H1 (cell line): ENCODE measurements at regions not wholly inside any gene's neighbourhood (a gene's known extent, or its start where the extent isn't known, plus 50 kb on each side); places are given as distances from the start of the nearest gene placed in this dataset.

Source experiments
- CTCF ChIA-PET: fragments of 300-600 bp; sonication (Branson Sonifier 250); formaldehyde crosslinking; loops from one replicate; lab custom pipeline; 2021; ENCODE audit not compliant: partially characterized antibody; lab: Charles Lee
- POLR2A ChIA-PET: fragments of 300-600 bp; sonication (Branson Sonifier 250); formaldehyde crosslinking; loops from one replicate; lab custom pipeline; 2021; ENCODE audit warnings: inconsistent platforms; ENCODE audit not compliant: partially characterized antibody; lab: Charles Lee
- DNase-seq, 2 experiments: peaks; one replicate each; pipeline versions ENCODE4 v3.0.0 to v3.0.0-alpha.2; 2010 to 2022; ENCODE audit warnings: low spot score in 2 of 2, low read depth in 1 of 2, mixed read lengths in 1 of 2
- FAIRE-seq: peaks from 2 replicates; lab custom pipeline; 2011; peaks lifted over from hg19 to GRCh38; lab: Jason Lieb, UNC
- H2AFZ ChIP-seq: 2 replicates; pipeline ENCODE4 v1.8.1; 2012; ENCODE audit warnings: low read length, inconsistent platforms
- H2AK5ac ChIP-seq: 2 replicates; pipeline ENCODE4 v1.6.1; 2013; ENCODE audit warnings: low read depth, low read length
- H2BK120ac ChIP-seq: replicated peaks from 2 replicates; pipeline ENCODE3; 2013; ENCODE audit warnings: low read depth, low read length, inconsistent platforms
- H2BK12ac ChIP-seq: 2 replicates; pipeline ENCODE4 v1.6.1; 2013; ENCODE audit warnings: low read depth, low read length
- H2BK15ac ChIP-seq: 2 replicates; pipeline ENCODE4 v1.6.1; 2013; ENCODE audit warnings: low read length
- H2BK20ac ChIP-seq: 2 replicates; pipeline ENCODE4 v1.6.1; 2013; ENCODE audit warnings: low read length
- H2BK5ac ChIP-seq: 2 replicates; pipeline ENCODE4 v1.6.1; 2013; ENCODE audit warnings: low read depth, low read length
- H3K14ac ChIP-seq: 2 replicates; pipeline ENCODE4 v1.6.1; 2013; ENCODE audit warnings: inconsistent platforms; ENCODE audit not compliant: insufficient read length
- H3K18ac ChIP-seq: 2 replicates; pipeline ENCODE4 v1.6.1; 2013; ENCODE audit warnings: low read length; ENCODE audit errors: extremely low read depth
- H3K23ac ChIP-seq: 2 replicates; pipeline ENCODE4 v1.6.1; 2013; ENCODE audit warnings: inconsistent platforms; ENCODE audit not compliant: insufficient read length
- H3K23me2 ChIP-seq: 2 replicates; pipeline ENCODE4 v1.6.1; 2013; ENCODE audit warnings: low read depth, low read length
- H3K27ac ChIP-seq: 2 replicates; pipeline ENCODE4 v1.6.1; 2011; ENCODE audit warnings: low read depth, low read length, inconsistent platforms
- H3K27me3 ChIP-seq, 4 experiments: replicated peaks in 1 of 4; 1 replicate in 1 of 4; 2 replicates in 3 of 4; pipeline versions ENCODE4 v1.6.1 to v1.8.1; 2011 to 2013; ENCODE audit warnings: low read length in 3 of 4, mild to moderate bottlenecking in 3 of 4, inconsistent platforms in 2 of 4, mixed read lengths in 2 of 4, moderate library complexity in 1 of 4; ENCODE audit not compliant: control insufficient read depth in 3 of 4, insufficient read depth in 3 of 4; ENCODE audit errors: extremely low read depth in 1 of 4
- H3K36me3 ChIP-seq, 4 experiments: 2 replicates each; pipeline versions ENCODE4 v1.6.1 to v1.8.1; 2011 to 2013; ENCODE audit warnings: mild to moderate bottlenecking in 4 of 4, low read length in 3 of 4, moderate library complexity in 2 of 4, control low read depth in 1 of 4, inconsistent platforms in 1 of 4; ENCODE audit not compliant: insufficient read depth in 4 of 4, control insufficient read depth in 2 of 4
- H3K4ac ChIP-seq: replicated peaks from 2 replicates; pipeline ENCODE3; 2013; ENCODE audit warnings: low read length, low read depth, mixed read lengths, inconsistent platforms; ENCODE audit not compliant: insufficient read length
- H3K4me1 ChIP-seq, 4 experiments: replicated peaks in 1 of 4; 1 replicate in 1 of 4; 2 replicates in 3 of 4; pipeline versions ENCODE4 v1.6.1 to v1.8.1; 2011 to 2013; ENCODE audit warnings: low read length in 3 of 4, inconsistent platforms in 2 of 4, mixed read lengths in 1 of 4; ENCODE audit not compliant: insufficient read depth in 4 of 4, control insufficient read depth in 3 of 4
- H3K4me2 ChIP-seq, 2 experiments: 2 replicates each; pipeline versions ENCODE4 v1.6.1 to v1.8.1; 2011 to 2013; ENCODE audit warnings: low read depth in 2 of 2, low read length in 2 of 2, control low read depth in 1 of 2, inconsistent platforms in 1 of 2, mild to moderate bottlenecking in 1 of 2; ENCODE audit not compliant: insufficient read depth in 1 of 2
- H3K4me3 ChIP-seq, 4 experiments: fragments of 200-600, 300-600 bp in 1 of 4; sonication (generic), shearing (Covaris generic), sonication (Bioruptor Twin) in 1 of 4; 2 replicates each; pipeline versions ENCODE4 v1.5.1 to v1.8.1; 2011 to 2016; ENCODE audit warnings: low read length in 4 of 4, low read depth in 3 of 4, control low read depth in 2 of 4, inconsistent platforms in 2 of 4, mild to moderate bottlenecking in 2 of 4, mixed read lengths in 1 of 4, moderate library complexity in 1 of 4; ENCODE audit not compliant: insufficient read depth in 2 of 4; ENCODE audit errors: extremely low read depth in 1 of 4
- H3K56ac ChIP-seq: replicated peaks from 2 replicates; pipeline ENCODE3; 2013; ENCODE audit warnings: low read depth, mild to moderate bottlenecking, mixed read lengths, low read length, inconsistent platforms; ENCODE audit not compliant: insufficient read length
- H3K79me1 ChIP-seq: 2 replicates; pipeline ENCODE4 v1.6.1; 2013; ENCODE audit warnings: low read depth, low read length, control low read depth
- H3K79me2 ChIP-seq, 2 experiments: 2 replicates each; pipeline versions ENCODE4 v1.6.1 to v1.8.1; 2012 to 2013; ENCODE audit warnings: low read length in 2 of 2, mild to moderate bottlenecking in 2 of 2, inconsistent platforms in 1 of 2; ENCODE audit not compliant: insufficient read depth in 2 of 2, control insufficient read depth in 1 of 2
- H3K9ac ChIP-seq, 4 experiments: replicated peaks in 1 of 4; 1 replicate in 1 of 4; 2 replicates in 3 of 4; pipeline versions ENCODE4 v1.6.1 to v1.8.1; 2011 to 2013; ENCODE audit warnings: low read depth in 3 of 4, low read length in 3 of 4, control low read depth in 2 of 4, mild to moderate bottlenecking in 2 of 4, moderate library complexity in 2 of 4, inconsistent platforms in 1 of 4; ENCODE audit errors: extremely low read depth in 1 of 4
- H3K9me3 ChIP-seq, 2 experiments: 2 replicates each; pipeline versions ENCODE4 v1.6.1 to v1.8.1; 2012 to 2013; ENCODE audit warnings: mild to moderate bottlenecking in 2 of 2, moderate library complexity in 2 of 2, control low read depth in 1 of 2, inconsistent platforms in 1 of 2, low read depth in 1 of 2, low read length in 1 of 2, mixed read lengths in 1 of 2; ENCODE audit not compliant: insufficient read depth in 2 of 2
- H4K20me1 ChIP-seq, 2 experiments: replicated peaks in 1 of 2; 2 replicates each; pipeline versions ENCODE3 to v1.8.1; 2011 to 2013; ENCODE audit warnings: inconsistent platforms in 2 of 2, low read length in 2 of 2, mild to moderate bottlenecking in 1 of 2; ENCODE audit not compliant: insufficient read depth in 2 of 2, control insufficient read depth in 1 of 2
- H4K5ac ChIP-seq: 2 replicates; pipeline ENCODE4 v1.6.1; 2013; ENCODE audit warnings: low read length, low read depth, mixed read lengths, inconsistent platforms; ENCODE audit not compliant: insufficient read length
- H4K8ac ChIP-seq: 2 replicates; pipeline ENCODE4 v1.8.0; 2013; ENCODE audit warnings: mild to moderate bottlenecking, moderate library complexity, low read length, inconsistent platforms; ENCODE audit not compliant: insufficient read depth; ENCODE audit errors: extremely low read depth
- H4K91ac ChIP-seq: replicated peaks from 2 replicates; pipeline ENCODE3; 2013; ENCODE audit warnings: low read length, mixed read lengths, inconsistent platforms; ENCODE audit not compliant: insufficient read length
- BACH1 ChIP-seq: IDR thresholded peaks from 2 replicates; pipeline ENCODE4 v1.6.1; 2012; ENCODE audit warnings: low read length, improper control_type of control experiment
- CBX5 ChIP-seq: fragments of 300-800, 300-1000 bp; sonication (generic); IDR thresholded peaks from 2 replicates; pipeline ENCODE4 v1.7.1; 2016; ENCODE audit warnings: antibody characterized with exemption, low read length, low read depth
- CTCF ChIP-seq, 3 experiments: IDR thresholded peaks; 1 replicate in 2 of 3; 2 replicates in 1 of 3; pipeline versions ENCODE4 v1.5.1 to v1.6.1; 2011; ENCODE audit warnings: low read length in 3 of 3, mild to moderate bottlenecking in 3 of 3, inconsistent platforms in 2 of 3, low read depth in 1 of 3, moderate library complexity in 1 of 3; ENCODE audit not compliant: insufficient read depth in 1 of 3; ENCODE audit errors: control extremely low read depth in 1 of 3
- HDAC6 ChIP-seq: IDR thresholded peaks from one replicate; pipeline ENCODE4 v1.7.1; 2012; ENCODE audit warnings: low read depth, mild to moderate bottlenecking, inconsistent platforms, low read length, moderate library complexity
- MAFK ChIP-seq: IDR thresholded peaks from 2 replicates; pipeline ENCODE4 v1.6.1; 2012; ENCODE audit warnings: low read depth, mild to moderate bottlenecking, improper control_type of control experiment, low read length
- PHF8 ChIP-seq: fragments of 200-600 bp; sonication (generic); conservative IDR thresholded peaks from 2 replicates; pipeline ENCODE4 v1.7.1; 2012; ENCODE audit warnings: low read depth, mild to moderate bottlenecking, inconsistent platforms, low read length, moderate library complexity
- POU5F1 ChIP-seq: IDR thresholded peaks from 2 replicates; pipeline ENCODE4 v1.6.1; 2011; ENCODE audit warnings: low read depth, mild to moderate bottlenecking, low read length, moderate library complexity
- RNF2 ChIP-seq: fragments of 200-900, 300-1000 bp; sonication (generic); IDR thresholded peaks from 2 replicates; pipeline ENCODE4 v1.7.1; 2016; ENCODE audit warnings: borderline replicate concordance, low read depth, mild to moderate bottlenecking, antibody characterized with exemption, low read length; ENCODE audit not compliant: poor library complexity, severe bottlenecking; ENCODE audit errors: missing control alignments
- SAP30 ChIP-seq: fragments of 300-600 bp; sonication (generic); IDR thresholded peaks from 2 replicates; pipeline ENCODE4 v1.7.1; 2012; ENCODE audit warnings: low read length, moderate library complexity, mild to moderate bottlenecking, inconsistent platforms; ENCODE audit not compliant: insufficient read depth, insufficient replicate concordance
- SIN3A ChIP-seq, 2 experiments: IDR thresholded peaks in 1 of 2; conservative IDR thresholded peaks in 1 of 2; 2 replicates each; pipeline ENCODE4 v1.6.1; 2011 to 2012; ENCODE audit warnings: low read length in 2 of 2, improper control_type of control experiment in 1 of 2, low read depth in 1 of 2, mild to moderate bottlenecking in 1 of 2
- SRF ChIP-seq: IDR thresholded peaks from 2 replicates; pipeline ENCODE4 v1.6.1; 2011; ENCODE audit warnings: mild to moderate bottlenecking, low read depth, low read length, moderate library complexity

- Histone ChIP-seq H3K4me3 (no peak overlapping the region), H3K36me3 (no peaks in the 10 kb centered on the region), H3K4me1 (peaks cover 0 to 3% (median 2%) of the 10 kb centered on the region in 4 experiments; a peak in 2 of 7 replicates), H3K27ac (no peak overlapping the region), H3K4me2 (no peak overlapping the region), H2BK20ac (no peak overlapping the region), H4K8ac (no peak overlapping the region), H2BK12ac (no peak overlapping the region), H4K5ac (no peak overlapping the region), H3K56ac (no peak overlapping the region), H2BK120ac (no peak overlapping the region), H2BK15ac (no peak overlapping the region), H3K4ac (no peak overlapping the region), H3K79me1 (no peaks in the 10 kb centered on the region), H3K27me3 (0 out of 7 replicates have a peak, but pooled peaks cover 0 to 2% (median 0%) of the 10 kb centered on the region in 4 experiments), H3K23me2 (no peaks in the 10 kb centered on the region), H3K9ac (no peak overlapping the region), H2AFZ (no peak overlapping the region), H2AK5ac (no peak overlapping the region), H3K14ac (no peak overlapping the region), H3K79me2 (no peaks in the 10 kb centered on the region), H3K23ac (no peak overlapping the region), H3K18ac (no peak overlapping the region), H4K20me1 (no peaks in the 10 kb centered on the region), H4K91ac (no peak overlapping the region), H3K9me3 (no peaks in the 10 kb centered on the region), H2BK5ac (no peak overlapping the region)
- FAIRE-seq (no peak), DNase-seq (no peak)
- ChIA-PET POLR2A (interaction anchor here (1.0 kb wide), 1 partner anchor 15 kb away, joined by 4 read pairs; no protein-coding TSS in a partner anchor), CTCF (interaction anchor here (1.3 kb wide), 1 partner anchor 16 kb away, joined by 3 read pairs; no protein-coding TSS in a partner anchor)
- TF ChIP-seq SIN3A (conservative IDR thresholded peaks at IDR 0.05 in 1 of 2, IDR thresholded peaks at IDR 0.05 in 1 of 2; ENCODE audit: low read depth in 1 of 2, low read length in 2 of 2) (no peak), SAP30 (no peak), BACH1 (no peak), PHF8 (no peak), RNF2 (no peak), SRF (no peak), CBX5 (no peak), HDAC6 (no peak), MAFK (no peak), CTCF (IDR thresholded peaks at IDR 0.05; ENCODE audit: control extremely low read depth in 1 of 3, insufficient read depth in 1 of 3, low read depth in 1 of 3, low read length in 3 of 3) (no peak), POU5F1 (no peak)
Measured at GRCh38 chr13:50226515-50227155, 211.4 kb downstream of the KCNRG start.
